ENCODE measurements at regions not wholly inside any gene's neighbourhood (a gene's known extent, or its start where the extent isn't known, plus 50 kb on each side); places are given as distances from the start of the nearest gene placed in this dataset.

GRCh38 chr5:2031581-2031980 lies 148.9 kb upstream of the IRX4 start:
- no peak for TF ChIP-seq EZH2phosphoT487 (IDR thresholded peaks at IDR 0.05; ENCODE audit: low read length)
- no peak for TF ChIP-seq CTCF (IDR thresholded peaks at IDR 0.05; ENCODE audit: low read length)
